Loucy (cell line): ENCODE measurements at regions not wholly inside any gene's neighbourhood (a gene's known extent, or its start where the extent isn't known, plus 50 kb on each side); places are given as distances from the start of the nearest gene placed in this dataset.

ENCODE experiments used
- EZH2phosphoT487 ChIP-seq: fragments of 200-600 bp; IDR thresholded peaks from 2 replicates; pipeline ENCODE4 v1.6.1; 2018; ENCODE audit warnings: antibody characterized with exemption, mild to moderate bottlenecking, moderate library complexity, borderline replicate concordance
- TF ChIP-seq, protein P1 (sequence below): fragments of 200-600 bp; sonication (generic); conservative IDR thresholded peaks from 2 replicates; pipeline ENCODE4 v1.5.1; 2014; ENCODE audit warnings: mild to moderate bottlenecking, antibody characterized with exemption, low read length

- TF ChIP-seq, protein P1, sequence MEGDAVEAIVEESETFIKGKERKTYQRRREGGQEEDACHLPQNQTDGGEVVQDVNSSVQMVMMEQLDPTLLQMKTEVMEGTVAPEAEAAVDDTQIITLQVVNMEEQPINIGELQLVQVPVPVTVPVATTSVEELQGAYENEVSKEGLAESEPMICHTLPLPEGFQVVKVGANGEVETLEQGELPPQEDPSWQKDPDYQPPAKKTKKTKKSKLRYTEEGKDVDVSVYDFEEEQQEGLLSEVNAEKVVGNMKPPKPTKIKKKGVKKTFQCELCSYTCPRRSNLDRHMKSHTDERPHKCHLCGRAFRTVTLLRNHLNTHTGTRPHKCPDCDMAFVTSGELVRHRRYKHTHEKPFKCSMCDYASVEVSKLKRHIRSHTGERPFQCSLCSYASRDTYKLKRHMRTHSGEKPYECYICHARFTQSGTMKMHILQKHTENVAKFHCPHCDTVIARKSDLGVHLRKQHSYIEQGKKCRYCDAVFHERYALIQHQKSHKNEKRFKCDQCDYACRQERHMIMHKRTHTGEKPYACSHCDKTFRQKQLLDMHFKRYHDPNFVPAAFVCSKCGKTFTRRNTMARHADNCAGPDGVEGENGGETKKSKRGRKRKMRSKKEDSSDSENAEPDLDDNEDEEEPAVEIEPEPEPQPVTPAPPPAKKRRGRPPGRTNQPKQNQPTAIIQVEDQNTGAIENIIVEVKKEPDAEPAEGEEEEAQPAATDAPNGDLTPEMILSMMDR, result no peak
- no peak for TF ChIP-seq EZH2phosphoT487
Measured at GRCh38 chr1:25126562-25126961, 105.7 kb downstream of the SYF2 start.
